GM10266 (cell line): ENCODE measurements at regions not wholly inside any gene's neighbourhood (a gene's known extent, or its start where the extent isn't known, plus 50 kb on each side); places are given as distances from the start of the nearest gene placed in this dataset.
"Not testable (repeated sequence)": the region's sequence is repeated elsewhere in the genome, so short reads cannot be mapped to it uniquely, and the experiment has no call there.

Source experiments
- DNase-seq: peaks from one replicate; pipeline ENCODE4 v3.0.0; 2012; ENCODE audit errors: extremely low spot score
- CTCF ChIP-seq: IDR thresholded peaks from 2 replicates; pipeline ENCODE4 v1.5.1; 2012; ENCODE audit warnings: mild to moderate bottlenecking, low read depth; ENCODE audit not compliant: control insufficient read depth, insufficient read depth; ENCODE audit errors: missing control alignments

GRCh38 chr4:134632056-134632455 is 430.5 kb upstream of the PABPC4L start:
- no peak for TF ChIP-seq CTCF
- no peak for DNase-seq

- DNase-seq: no peak
Observed at GRCh38 chr4:134628066-134628465, 426.5 kb upstream of the PABPC4L start.

GRCh38 chr4:134627366-134627765 is 425.8 kb upstream of the PABPC4L start:
- no peak for TF ChIP-seq CTCF
- no peak for DNase-seq

More at GRCh38 chr4:134628066-134628465, 426.5 kb upstream of the PABPC4L start:
- no peak for TF ChIP-seq CTCF

GRCh38 chr4:134624365-134624764 is 422.8 kb upstream of the PABPC4L start:
- TF ChIP-seq CTCF: no peak
- no peak for DNase-seq

GRCh38 chr4:134622626-134623575 is 421.3 kb upstream of the PABPC4L start:
- not testable (repeated sequence) for DNase-seq

GRCh38 chr4:134622199-134622598 is 420.6 kb upstream of the PABPC4L start:
- TF ChIP-seq CTCF: no peak
- no peak for DNase-seq

- not testable (repeated sequence) for DNase-seq
Observed at GRCh38 chr4:134621715-134622114, 420.1 kb upstream of the PABPC4L start.

GRCh38 chr4:134610956-134611355 is 409.4 kb upstream of the PABPC4L start:
- no peak for DNase-seq
- no peak for TF ChIP-seq CTCF
